VCaP (cell line): ENCODE measurements at regions not wholly inside any gene's neighbourhood (a gene's known extent, or its start where the extent isn't known, plus 50 kb on each side); places are given as distances from the start of the nearest gene placed in this dataset.

ENCODE experiments used
- H3K27ac ChIP-seq: fragments of 450-650 bp; 2 replicates; pipeline ENCODE4 v1.5.1; 2017
- CTCF ChIP-seq: fragments of 450-650 bp; conservative IDR thresholded peaks from 2 replicates; pipeline ENCODE4 v1.5.1; 2017; ENCODE audit warnings: mild to moderate bottlenecking, moderate library complexity

- TF ChIP-seq CTCF = no peak
- no peak overlapping the region for H3K27ac ChIP-seq
Observed at GRCh38 chr6:103791458-103791857, 1068.3 kb downstream of the HACE1 start.

GRCh38 chr6:103784117-103784516 lies 1075.6 kb downstream of the HACE1 start:
- no peak for TF ChIP-seq CTCF
- no peak overlapping the region for H3K27ac ChIP-seq

- TF ChIP-seq CTCF = no peak
- no peak overlapping the region for H3K27ac ChIP-seq
Observed at GRCh38 chr6:103783329-103783728, 1076.4 kb downstream of the HACE1 start.

GRCh38 chr6:103769431-103769830 lies 1090.3 kb downstream of the HACE1 start:
- no peak overlapping the region for H3K27ac ChIP-seq
- no peak for TF ChIP-seq CTCF

GRCh38 chr6:103750603-103751002 lies 1109.1 kb downstream of the HACE1 start:
- no peak overlapping the region for H3K27ac ChIP-seq
- no peak for TF ChIP-seq CTCF

GRCh38 chr6:103734016-103734415 lies 1125.7 kb downstream of the HACE1 start:
- no peak overlapping the region for H3K27ac ChIP-seq
- TF ChIP-seq CTCF = no peak

- TF ChIP-seq CTCF = no peak; the same call in 1 of the 2 replicates
- H3K27ac ChIP-seq = no peak overlapping the region
Observed at GRCh38 chr6:103729658-103730057, 1130.1 kb downstream of the HACE1 start.
